Nephron progenitor cell (in vitro differentiated cells): ENCODE measurements at regions not wholly inside any gene's neighbourhood (a gene's known extent, or its start where the extent isn't known, plus 50 kb on each side); places are given as distances from the start of the nearest gene placed in this dataset.

ENCODE experiments used
- DNase-seq: peaks from one replicate; pipeline ENCODE4 v3.0.0; 2021
- H3K27ac Mint-ChIP-seq: 2 replicates; pipeline ENCODE4 v1.8.0; 2021; ENCODE audit warnings: mild to moderate bottlenecking, moderate library complexity, mixed read lengths
- H3K27me3 Mint-ChIP-seq: 2 replicates; pipeline ENCODE4 v1.8.0; 2021; ENCODE audit warnings: mild to moderate bottlenecking, low read depth, mixed read lengths; ENCODE audit not compliant: poor library complexity
- H3K36me3 Mint-ChIP-seq: 2 replicates; pipeline ENCODE4 v1.8.0; 2021; ENCODE audit warnings: low read depth, mixed read lengths
- H3K4me1 Mint-ChIP-seq: 2 replicates; pipeline ENCODE4 v1.8.0; 2021; ENCODE audit warnings: mixed read lengths
- H3K4me3 Mint-ChIP-seq: 2 replicates; pipeline ENCODE4 v1.8.0; 2021; ENCODE audit warnings: mild to moderate bottlenecking, moderate library complexity, mixed read lengths
- H3K9me3 Mint-ChIP-seq: 2 replicates; pipeline ENCODE4 v1.8.0; 2021; ENCODE audit warnings: mild to moderate bottlenecking, moderate library complexity, mixed read lengths
- TF ChIP-seq, protein P1 (sequence below): fragments of 200-600 bp; sonication (generic); IDR thresholded peaks from 2 replicates; pipeline ENCODE4 v1.5.0; 2021; ENCODE audit warnings: antibody characterized with exemption

- H3K27ac Mint-ChIP-seq, result no peak overlapping the region
- no peak overlapping the region for H3K4me3 Mint-ChIP-seq
- H3K9me3 Mint-ChIP-seq, result no peaks in the 10 kb centered on the region
Measured at GRCh38 chr4:126937846-126938422, 694.8 kb upstream of the INTU start.

DNA sequence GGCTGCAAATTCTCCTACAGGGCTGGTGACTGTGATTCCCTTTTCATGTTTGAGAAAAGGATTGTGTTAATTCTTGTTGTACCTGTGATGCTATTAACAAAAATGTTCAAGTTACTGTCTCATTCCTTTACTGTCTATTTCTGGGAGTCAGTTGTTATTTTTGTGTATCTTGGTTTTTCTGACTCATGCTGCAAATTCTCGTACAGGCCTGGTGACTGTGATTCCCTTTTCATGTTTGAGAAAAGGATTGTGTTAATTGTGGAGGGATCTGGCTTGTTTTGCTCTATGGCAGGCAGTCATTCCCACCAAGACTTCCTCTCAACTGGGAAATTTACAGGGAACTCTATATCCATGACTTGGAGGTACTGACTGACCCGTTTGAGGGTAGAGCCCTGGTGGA, 693.4 kb upstream of the INTU start:
- TF ChIP-seq, protein P1, sequence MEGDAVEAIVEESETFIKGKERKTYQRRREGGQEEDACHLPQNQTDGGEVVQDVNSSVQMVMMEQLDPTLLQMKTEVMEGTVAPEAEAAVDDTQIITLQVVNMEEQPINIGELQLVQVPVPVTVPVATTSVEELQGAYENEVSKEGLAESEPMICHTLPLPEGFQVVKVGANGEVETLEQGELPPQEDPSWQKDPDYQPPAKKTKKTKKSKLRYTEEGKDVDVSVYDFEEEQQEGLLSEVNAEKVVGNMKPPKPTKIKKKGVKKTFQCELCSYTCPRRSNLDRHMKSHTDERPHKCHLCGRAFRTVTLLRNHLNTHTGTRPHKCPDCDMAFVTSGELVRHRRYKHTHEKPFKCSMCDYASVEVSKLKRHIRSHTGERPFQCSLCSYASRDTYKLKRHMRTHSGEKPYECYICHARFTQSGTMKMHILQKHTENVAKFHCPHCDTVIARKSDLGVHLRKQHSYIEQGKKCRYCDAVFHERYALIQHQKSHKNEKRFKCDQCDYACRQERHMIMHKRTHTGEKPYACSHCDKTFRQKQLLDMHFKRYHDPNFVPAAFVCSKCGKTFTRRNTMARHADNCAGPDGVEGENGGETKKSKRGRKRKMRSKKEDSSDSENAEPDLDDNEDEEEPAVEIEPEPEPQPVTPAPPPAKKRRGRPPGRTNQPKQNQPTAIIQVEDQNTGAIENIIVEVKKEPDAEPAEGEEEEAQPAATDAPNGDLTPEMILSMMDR, result no peak
- Mint-ChIP-seq H3K9me3 (no peaks in the 10 kb centered on the region), H3K4me3 (no peak overlapping the region), H3K27me3 (no peaks in the 10 kb centered on the region), H3K27ac (no peak overlapping the region), H3K36me3 (no peaks in the 10 kb centered on the region), H3K4me1 (no peaks in the 10 kb centered on the region)
- no peak for DNase-seq

More at GRCh38 chr4:126937846-126938422, 694.8 kb upstream of the INTU start:
- TF ChIP-seq, protein P1, result no peak
- no peaks in the 10 kb centered on the region for H3K4me1 Mint-ChIP-seq
- H3K27me3 Mint-ChIP-seq, result no peaks in the 10 kb centered on the region
- H3K36me3 Mint-ChIP-seq, result no peaks in the 10 kb centered on the region
- no peak for DNase-seq

- Mint-ChIP-seq H3K4me1 (no peaks in the 10 kb centered on the region), H3K27me3 (no peaks in the 10 kb centered on the region), H3K27ac (no peak overlapping the region), H3K36me3 (no peaks in the 10 kb centered on the region), H3K9me3 (no peaks in the 10 kb centered on the region), H3K4me3 (no peak overlapping the region)
- no peak for DNase-seq
- TF ChIP-seq, protein P1, result no peak
Measured at GRCh38 chr4:126947536-126947935, 685.2 kb upstream of the INTU start.

DNA sequence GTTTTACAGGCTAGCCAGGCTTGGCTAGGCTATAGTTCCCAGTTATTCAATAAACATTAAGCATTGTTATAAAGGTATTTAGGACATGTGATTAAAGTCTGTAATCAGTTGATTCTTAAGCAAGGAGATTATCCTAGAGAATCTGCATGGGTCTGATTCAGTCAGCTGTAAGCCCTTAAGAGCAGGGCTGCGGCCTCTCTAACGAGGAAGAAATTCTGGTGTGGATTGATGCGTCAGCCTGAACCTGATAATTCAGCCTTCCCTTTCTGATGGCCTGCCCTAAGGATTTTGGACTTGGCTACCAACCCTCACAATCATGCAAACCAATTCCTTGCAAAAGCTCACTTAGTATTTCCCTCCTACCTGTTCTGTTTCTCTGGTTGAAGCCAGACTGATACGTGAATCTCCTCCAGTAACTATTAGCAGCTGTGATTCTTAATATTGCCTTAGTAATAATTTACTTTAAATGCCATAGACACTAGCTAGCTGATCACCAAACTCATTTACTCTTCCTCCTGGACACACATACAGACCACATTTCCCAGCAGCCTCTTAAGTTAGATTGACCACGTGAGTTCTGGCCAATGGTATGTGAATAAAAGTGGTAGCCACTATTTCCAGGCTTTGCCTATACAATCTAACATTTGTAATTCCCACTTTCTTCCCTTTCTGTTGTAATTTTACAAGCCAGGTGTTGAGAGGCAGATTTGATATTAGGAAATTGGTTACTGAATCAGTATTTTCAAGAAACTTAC, 678.0 kb upstream of the INTU start:
- Mint-ChIP-seq H3K36me3 (no peaks in the 10 kb centered on the region), H3K27me3 (no peaks in the 10 kb centered on the region)

GRCh38 chr4:126955292-126956183, 677.2 kb upstream of the INTU start:
- no peak for DNase-seq
- TF ChIP-seq, protein P1, result no peak
- H3K4me1 Mint-ChIP-seq, result no peaks in the 10 kb centered on the region
- H3K9me3 Mint-ChIP-seq, result no peaks in the 10 kb centered on the region
- no peak overlapping the region for H3K4me3 Mint-ChIP-seq
- H3K36me3 Mint-ChIP-seq, result no peaks in the 10 kb centered on the region
- no peak overlapping the region for H3K27ac Mint-ChIP-seq
- no peaks in the 10 kb centered on the region for H3K27me3 Mint-ChIP-seq

More for the DNA sequence above, 678.0 kb upstream of the INTU start:
- TF ChIP-seq, protein P1, result no peak
- H3K4me1 Mint-ChIP-seq, result no peaks in the 10 kb centered on the region
- H3K27ac Mint-ChIP-seq, result no peak overlapping the region
- H3K9me3 Mint-ChIP-seq, result no peaks in the 10 kb centered on the region
- H3K4me3 Mint-ChIP-seq, result no peak overlapping the region
- DNase-seq, result no peak
